ENCODE measurements at regions not wholly inside any gene's neighbourhood (a gene's known extent, or its start where the extent isn't known, plus 50 kb on each side); places are given as distances from the start of the nearest gene placed in this dataset.
"Not testable (repeated sequence)": the region's sequence is repeated elsewhere in the genome, so short reads cannot be mapped to it uniquely, and the experiment has no call there.

DNA sequence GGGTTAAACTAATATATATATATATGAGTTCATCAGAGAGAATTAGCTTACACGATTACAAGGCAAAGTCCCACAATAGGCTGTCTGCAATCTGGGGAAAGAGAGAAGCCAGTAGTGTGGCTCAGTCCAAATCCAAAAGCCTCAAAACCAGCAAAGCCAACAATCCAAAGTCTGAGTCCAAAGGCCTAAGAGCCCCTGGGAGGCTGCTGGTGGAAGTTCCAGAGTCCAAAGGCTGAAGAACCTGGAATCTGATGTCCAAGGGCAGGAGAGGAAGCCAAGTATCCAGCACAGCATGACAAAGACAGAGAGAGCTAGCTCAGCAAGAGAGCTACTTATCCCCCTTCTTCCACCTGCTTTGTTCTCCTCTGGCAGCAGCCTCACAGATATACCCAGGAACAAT is 274.7 kb upstream of the ID4 start:
- no peak overlapping the region for H3K27ac ChIP-seq
- TF ChIP-seq ZFX (IDR thresholded peaks at IDR 0.05), result no peak
- no peak for TF ChIP-seq CTCF (conservative IDR thresholded peaks at IDR 0.05)

DNA sequence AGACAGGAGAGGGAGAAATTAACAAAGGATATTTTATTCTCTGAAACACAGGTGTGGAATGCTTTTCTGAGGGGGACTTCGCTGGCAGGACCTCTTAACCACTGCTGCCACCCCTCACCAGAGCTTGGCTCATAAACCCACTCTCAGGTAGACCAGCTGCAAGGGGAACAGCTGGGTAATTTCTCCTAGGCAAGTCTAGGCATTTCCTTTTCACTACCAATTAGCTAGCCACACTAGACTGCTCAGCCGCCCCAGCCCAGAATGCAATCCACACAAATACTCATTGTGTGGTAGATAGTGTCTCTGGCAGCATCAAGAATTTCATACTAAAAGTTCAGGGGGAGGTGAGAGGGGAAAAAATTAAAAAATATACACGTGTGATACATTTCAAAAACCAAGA is 267.6 kb upstream of the ID4 start:
- no peak overlapping the region for H3K27ac ChIP-seq

DNA sequence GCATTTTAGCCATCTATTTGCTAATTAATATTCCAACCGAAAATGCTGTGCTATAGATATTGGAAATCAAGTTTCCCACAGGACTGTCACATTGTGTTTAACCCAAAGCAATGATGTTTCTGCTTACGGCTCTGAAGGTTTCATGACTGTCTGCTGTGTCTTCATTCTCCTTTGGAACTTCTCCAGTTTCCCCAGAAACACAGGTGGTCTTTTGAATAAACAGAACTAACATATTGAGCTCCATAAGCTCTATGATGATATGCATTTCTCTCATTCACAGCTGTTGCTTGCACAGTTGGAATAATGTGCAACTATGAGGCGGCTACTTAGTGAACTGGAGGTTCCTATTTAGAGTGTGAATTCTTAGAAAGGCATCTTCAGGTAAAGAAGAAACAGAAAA is 266.0 kb upstream of the ID4 start:
- no peak overlapping the region for H3K27ac ChIP-seq
- no peak for TF ChIP-seq ZFX (IDR thresholded peaks at IDR 0.05)

More for the DNA sequence above, 267.6 kb upstream of the ID4 start:
- no peak for TF ChIP-seq ZFX (IDR thresholded peaks at IDR 0.05)

DNA sequence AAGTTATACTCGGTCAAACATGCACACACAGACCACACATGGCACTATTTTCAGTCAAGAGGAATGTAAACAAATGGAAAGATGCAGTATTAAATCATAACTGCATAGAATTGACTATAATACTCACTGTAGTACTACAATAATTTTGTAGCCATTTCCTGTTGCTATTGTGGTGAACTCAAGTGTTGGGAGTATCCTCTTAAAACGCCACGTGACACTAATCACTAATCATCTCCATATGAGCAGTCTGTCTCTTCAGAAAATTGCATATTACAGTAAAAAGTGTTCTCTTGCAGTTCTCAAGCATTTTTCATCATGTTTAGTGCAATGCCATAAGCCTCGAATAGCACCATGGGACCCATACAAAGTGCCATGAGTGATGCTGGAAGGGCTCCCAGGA is 258.7 kb upstream of the ID4 start:
- H3K27ac ChIP-seq, result no peak overlapping the region
- TF ChIP-seq ZFX (IDR thresholded peaks at IDR 0.05), result no peak
- TF ChIP-seq CTCF (conservative IDR thresholded peaks at IDR 0.05), result no peak

- H3K27ac ChIP-seq, result not testable (repeated sequence)
Measured at GRCh38 chr6:19584207-19584606, 253.0 kb upstream of the ID4 start.

- no peak for TF ChIP-seq CTCF (conservative IDR thresholded peaks at IDR 0.05)
- no peak for TF ChIP-seq ZFX (IDR thresholded peaks at IDR 0.05)
- H3K27ac ChIP-seq, result no peak overlapping the region
Measured at GRCh38 chr6:19587238-19587942, 249.8 kb upstream of the ID4 start.

- H3K27ac ChIP-seq, result no peak overlapping the region
- TF ChIP-seq ZFX (IDR thresholded peaks at IDR 0.05), result no peak
- no peak for TF ChIP-seq CTCF (conservative IDR thresholded peaks at IDR 0.05)
Measured at GRCh38 chr6:19590501-19591131, 246.6 kb upstream of the ID4 start.

DNA sequence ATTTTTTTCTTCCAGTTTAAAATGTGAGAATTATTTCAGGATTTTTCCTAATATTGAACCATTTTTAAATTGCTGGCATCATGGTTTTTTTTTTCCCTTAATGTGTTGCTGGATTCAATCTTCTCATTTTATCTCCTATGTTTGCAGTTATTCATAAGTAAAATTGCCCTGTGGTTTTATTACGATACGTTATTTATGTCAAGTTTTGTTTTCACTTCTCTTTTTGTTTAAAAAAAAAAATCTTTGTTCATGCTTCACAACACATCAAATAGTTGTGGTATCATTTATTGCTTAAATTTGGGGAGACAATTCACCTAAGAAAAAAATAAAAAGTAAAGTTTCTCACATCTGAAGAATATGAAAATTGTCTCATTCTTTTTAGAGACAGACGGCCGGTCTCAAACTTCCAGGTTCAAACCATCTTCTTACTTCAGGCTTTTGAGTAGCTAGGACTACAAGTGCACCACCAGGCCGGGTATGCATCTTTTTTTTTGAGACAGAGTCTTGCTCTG is 239.3 kb upstream of the ID4 start:
- no peak overlapping the region for H3K27ac ChIP-seq
- no peak for TF ChIP-seq ZFX (IDR thresholded peaks at IDR 0.05)
- TF ChIP-seq CTCF (conservative IDR thresholded peaks at IDR 0.05), result no peak
